ENCODE measurements at regions not wholly inside any gene's neighbourhood (a gene's known extent, or its start where the extent isn't known, plus 50 kb on each side); places are given as distances from the start of the nearest gene placed in this dataset.

GRCh38 chr5:143683459-143683858 is 128.5 kb upstream of the HMHB1 start:
- DNase-seq (no peak), FAIRE-seq (no peak)
- Histone ChIP-seq H3K4me1 (ENCODE audit: control insufficient read depth in 2 of 3, insufficient read depth in 2 of 3, low read depth in 1 of 3, low read length in 3 of 3) (no peaks in the 10 kb centered on the region), H3K9me3 (ENCODE audit: control insufficient read depth in 2 of 3, insufficient read depth in 1 of 3, low read length in 3 of 3) (no peaks in the 10 kb centered on the region), H3K36me3 (ENCODE audit: control insufficient read depth in 2 of 3, insufficient read depth in 3 of 3, low read length in 3 of 3) (no peaks in the 10 kb centered on the region), H3K27me3 (ENCODE audit: control insufficient read depth, insufficient read depth, low read length) (no peaks in the 10 kb centered on the region), H3K9ac (ENCODE audit: low read length in 3 of 3) (no peak overlapping the region), H3K27ac (ENCODE audit: low read depth in 2 of 2, low read length in 2 of 2) (no peak overlapping the region), H3K4me3 (ENCODE audit: low read length in 3 of 3) (no peak overlapping the region)
- intact Hi-C loops (cut with DNase I): no loop called here
- no peak for TF ChIP-seq CTCF (IDR thresholded peaks at IDR 0.05; ENCODE audit: borderline replicate concordance, extremely low read depth, insufficient read depth)

DNA sequence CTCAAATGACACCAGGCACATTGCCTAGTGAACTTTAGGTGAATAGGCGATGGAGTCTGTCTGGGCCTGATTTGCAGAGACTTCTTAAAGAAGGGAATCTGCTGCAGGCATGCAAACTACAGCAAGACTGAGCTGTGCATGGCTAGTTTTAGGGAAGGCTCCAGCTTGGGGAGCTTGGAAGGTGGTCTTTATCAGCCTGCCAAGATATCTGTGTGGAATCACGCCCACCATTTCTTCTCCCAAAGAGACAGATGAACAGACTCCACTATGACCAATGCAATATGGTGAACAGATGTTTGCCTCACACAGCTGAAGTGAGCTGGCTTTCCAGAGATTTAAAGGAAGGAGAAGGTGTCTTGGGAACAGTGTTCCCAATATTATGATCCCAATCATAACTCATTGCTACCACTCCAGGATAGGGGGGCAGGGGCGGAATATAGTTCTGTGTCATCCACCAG is 129.0 kb upstream of the HMHB1 start:
- Histone ChIP-seq H3K4me1 (ENCODE audit: control insufficient read depth in 2 of 3, insufficient read depth in 2 of 3, low read depth in 1 of 3, low read length in 3 of 3) (no peaks in the 10 kb centered on the region), H3K36me3 (ENCODE audit: control insufficient read depth in 2 of 3, insufficient read depth in 3 of 3, low read length in 3 of 3) (no peaks in the 10 kb centered on the region), H3K9me3 (ENCODE audit: control insufficient read depth in 2 of 3, insufficient read depth in 1 of 3, low read length in 3 of 3) (no peaks in the 10 kb centered on the region), H3K9ac (ENCODE audit: low read length in 3 of 3) (no peak overlapping the region), H3K27ac (ENCODE audit: low read depth in 2 of 2, low read length in 2 of 2) (no peak overlapping the region), H3K4me3 (ENCODE audit: low read length in 3 of 3) (no peak overlapping the region), H3K27me3 (ENCODE audit: control insufficient read depth, insufficient read depth, low read length) (no peaks in the 10 kb centered on the region)
- intact Hi-C loops (cut with DNase I): no loop called here
- DNase-seq: no peak
- no peak for FAIRE-seq
- TF ChIP-seq CTCF (IDR thresholded peaks at IDR 0.05; ENCODE audit: borderline replicate concordance, extremely low read depth, insufficient read depth): no peak

GRCh38 chr5:143682246-143682905 is 129.6 kb upstream of the HMHB1 start:
- Histone ChIP-seq H3K27ac (ENCODE audit: low read depth in 2 of 2, low read length in 2 of 2) (no peak overlapping the region), H3K36me3 (ENCODE audit: control insufficient read depth in 2 of 3, insufficient read depth in 3 of 3, low read length in 3 of 3) (no peaks in the 10 kb centered on the region), H3K9me3 (ENCODE audit: control insufficient read depth in 2 of 3, insufficient read depth in 1 of 3, low read length in 3 of 3) (no peaks in the 10 kb centered on the region), H3K9ac (ENCODE audit: low read length in 3 of 3) (no peak overlapping the region), H3K4me3 (ENCODE audit: low read length in 3 of 3) (no peak overlapping the region), H3K4me1 (ENCODE audit: control insufficient read depth in 2 of 3, insufficient read depth in 2 of 3, low read depth in 1 of 3, low read length in 3 of 3) (no peaks in the 10 kb centered on the region), H3K27me3 (ENCODE audit: control insufficient read depth, insufficient read depth, low read length) (no peaks in the 10 kb centered on the region)
- DNase-seq (peak in 4 of 5 donors; percentile 37 to 70 (median 62)), FAIRE-seq (no peak)
- TF ChIP-seq CTCF (IDR thresholded peaks at IDR 0.05; ENCODE audit: borderline replicate concordance, extremely low read depth, insufficient read depth): no peak
- intact Hi-C loops (cut with DNase I): no loop called here

All from kidney (tissue), 13 donors.